Ishikawa (cell line): ENCODE measurements at regions not wholly inside any gene's neighbourhood (a gene's known extent, or its start where the extent isn't known, plus 50 kb on each side); places are given as distances from the start of the nearest gene placed in this dataset.

Experiments
- CEBPB ChIP-seq: IDR thresholded peaks from 2 replicates; pipeline ENCODE4 v1.6.1; 2012
- CREB1 ChIP-seq: IDR thresholded peaks from 2 replicates; pipeline ENCODE4 v1.6.1; 2012; ENCODE audit warnings: low read depth
- EGR1 ChIP-seq: IDR thresholded peaks from 2 replicates; pipeline ENCODE4 v1.6.1; 2012
- EP300 ChIP-seq: IDR thresholded peaks from 2 replicates; pipeline ENCODE4 v1.6.1; 2012; ENCODE audit warnings: borderline replicate concordance
- FOXM1 ChIP-seq: IDR thresholded peaks from 2 replicates; pipeline ENCODE4 v1.6.1; 2012; ENCODE audit warnings: low read depth, borderline replicate concordance
- MAX ChIP-seq: IDR thresholded peaks from 2 replicates; pipeline ENCODE4 v1.6.1; 2012
- NFIC ChIP-seq: IDR thresholded peaks from 2 replicates; pipeline ENCODE4 v1.6.1; 2012
- RAD21 ChIP-seq: IDR thresholded peaks from 2 replicates; pipeline ENCODE4 v1.6.1; 2012; ENCODE audit warnings: low read depth
- REST ChIP-seq: IDR thresholded peaks from 2 replicates; pipeline ENCODE4 v1.6.1; 2012; ENCODE audit warnings: low read depth, mild to moderate bottlenecking
- TAF1 ChIP-seq: IDR thresholded peaks from 2 replicates; pipeline ENCODE4 v1.6.1; 2012; ENCODE audit warnings: low read depth, mild to moderate bottlenecking
- TCF12 ChIP-seq: IDR thresholded peaks from 2 replicates; pipeline ENCODE4 v1.6.1; 2012; ENCODE audit warnings: low read depth
- TEAD4 ChIP-seq: IDR thresholded peaks from 2 replicates; pipeline ENCODE4 v1.6.1; 2012
- USF1 ChIP-seq: IDR thresholded peaks from 2 replicates; pipeline ENCODE4 v1.6.1; 2012
- YY1 ChIP-seq: IDR thresholded peaks from 2 replicates; pipeline ENCODE4 v1.6.1; 2012; ENCODE audit warnings: low read depth
- ZBTB7A ChIP-seq: IDR thresholded peaks from 2 replicates; pipeline ENCODE4 v1.6.1; 2012; ENCODE audit warnings: low read depth

- TF ChIP-seq TAF1 (no peak), ZBTB7A (no peak), EGR1 (no peak), RAD21 (no peak), CREB1 (no peak), EP300 (no peak), YY1 (no peak), TCF12 (no peak), CEBPB (no peak), REST (no peak), USF1 (no peak), NFIC (no peak), MAX (no peak)
Observed at GRCh38 chr18:40163254-40163653, 1791.8 kb upstream of the PIK3C3 start.

GRCh38 chr18:40160361-40160760 is 1794.7 kb upstream of the PIK3C3 start:
- no peak for TF ChIP-seq REST
- no peak for TF ChIP-seq EGR1
- TF ChIP-seq NFIC = no peak
- TF ChIP-seq YY1 = no peak
- no peak for TF ChIP-seq MAX
- no peak for TF ChIP-seq TAF1
- TF ChIP-seq TCF12 = no peak
- TF ChIP-seq TEAD4 = no peak
- no peak for TF ChIP-seq USF1
- TF ChIP-seq FOXM1 = no peak
- no peak for TF ChIP-seq CEBPB
- TF ChIP-seq RAD21 = no peak
- TF ChIP-seq EP300 = no peak
- TF ChIP-seq ZBTB7A = no peak
- no peak for TF ChIP-seq CREB1

- TF ChIP-seq RAD21 (peak; percentile 70), CEBPB (no peak)
Observed at GRCh38 chr18:40159141-40160017, 1795.7 kb upstream of the PIK3C3 start.

- TF ChIP-seq NFIC = no peak
- no peak for TF ChIP-seq TCF12
Observed at GRCh38 chr18:40157120-40157519, 1797.9 kb upstream of the PIK3C3 start.

- TF ChIP-seq ZBTB7A (no peak), CEBPB (no peak), REST (no peak), CREB1 (no peak), RAD21 (no peak), NFIC (no peak), USF1 (no peak)
Observed at GRCh38 chr18:40152859-40153258, 1802.2 kb upstream of the PIK3C3 start.
